GM10266 (cell line): ENCODE measurements at regions not wholly inside any gene's neighbourhood (a gene's known extent, or its start where the extent isn't known, plus 50 kb on each side); places are given as distances from the start of the nearest gene placed in this dataset.
"Not testable (repeated sequence)": the region's sequence is repeated elsewhere in the genome, so short reads cannot be mapped to it uniquely, and the experiment has no call there.

Experiments used
- DNase-seq: peaks from one replicate; pipeline ENCODE4 v3.0.0; 2012; ENCODE audit errors: extremely low spot score
- TF ChIP-seq, protein P1 (sequence below): IDR thresholded peaks from 2 replicates; pipeline ENCODE4 v1.5.1; 2012; ENCODE audit warnings: mild to moderate bottlenecking, low read depth; ENCODE audit not compliant: control insufficient read depth, insufficient read depth; ENCODE audit errors: missing control alignments

DNA sequence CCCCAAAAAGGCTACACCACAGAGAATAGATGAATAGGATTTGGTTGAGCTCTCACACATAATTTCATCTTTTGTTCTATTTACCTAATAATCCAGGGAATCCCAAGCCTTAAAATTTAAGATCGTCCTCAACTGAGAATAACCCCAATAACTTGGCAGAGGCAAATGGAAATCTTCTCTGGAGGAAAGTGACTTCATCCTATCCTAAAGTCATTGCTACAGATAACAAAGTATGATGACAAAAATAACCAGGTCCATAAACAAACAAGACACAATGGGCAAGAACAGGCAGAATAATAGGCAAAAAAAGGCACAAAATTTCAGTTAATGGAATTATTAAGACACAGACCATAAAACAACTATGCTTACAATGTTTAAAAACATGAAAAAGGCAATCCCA is 177.3 kb upstream of the STK26 start:
- TF ChIP-seq, protein P1, sequence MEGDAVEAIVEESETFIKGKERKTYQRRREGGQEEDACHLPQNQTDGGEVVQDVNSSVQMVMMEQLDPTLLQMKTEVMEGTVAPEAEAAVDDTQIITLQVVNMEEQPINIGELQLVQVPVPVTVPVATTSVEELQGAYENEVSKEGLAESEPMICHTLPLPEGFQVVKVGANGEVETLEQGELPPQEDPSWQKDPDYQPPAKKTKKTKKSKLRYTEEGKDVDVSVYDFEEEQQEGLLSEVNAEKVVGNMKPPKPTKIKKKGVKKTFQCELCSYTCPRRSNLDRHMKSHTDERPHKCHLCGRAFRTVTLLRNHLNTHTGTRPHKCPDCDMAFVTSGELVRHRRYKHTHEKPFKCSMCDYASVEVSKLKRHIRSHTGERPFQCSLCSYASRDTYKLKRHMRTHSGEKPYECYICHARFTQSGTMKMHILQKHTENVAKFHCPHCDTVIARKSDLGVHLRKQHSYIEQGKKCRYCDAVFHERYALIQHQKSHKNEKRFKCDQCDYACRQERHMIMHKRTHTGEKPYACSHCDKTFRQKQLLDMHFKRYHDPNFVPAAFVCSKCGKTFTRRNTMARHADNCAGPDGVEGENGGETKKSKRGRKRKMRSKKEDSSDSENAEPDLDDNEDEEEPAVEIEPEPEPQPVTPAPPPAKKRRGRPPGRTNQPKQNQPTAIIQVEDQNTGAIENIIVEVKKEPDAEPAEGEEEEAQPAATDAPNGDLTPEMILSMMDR, result no peak
- no peak for DNase-seq

DNA sequence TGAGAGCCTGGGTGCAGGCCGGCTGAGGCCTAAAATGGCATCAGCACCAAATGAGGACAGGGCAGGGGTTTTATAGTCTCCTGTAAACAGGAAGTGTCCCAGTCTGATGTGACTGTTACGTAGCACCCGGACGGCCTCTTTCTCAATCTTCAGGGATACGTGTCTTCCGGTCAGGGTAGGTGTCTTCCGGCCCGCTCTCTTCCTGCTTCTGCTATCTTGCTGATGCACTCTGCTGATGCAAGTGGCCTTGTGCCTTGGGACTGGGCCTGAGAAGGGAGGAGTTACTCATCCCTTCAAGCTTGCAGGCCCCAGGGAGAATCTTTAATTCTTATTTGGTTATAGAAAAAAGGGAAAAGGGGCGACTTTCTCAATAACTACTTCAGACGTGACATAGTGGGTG is 172.1 kb upstream of the STK26 start:
- DNase-seq, result not testable (repeated sequence)

GRCh38 chrX:131853440-131853839 is 169.7 kb upstream of the STK26 start:
- DNase-seq, result no peak
- TF ChIP-seq, protein P1, result no peak

- DNase-seq, result no peak
- TF ChIP-seq, protein P1, result no peak
These were observed 168.5 kb upstream of the STK26 start for GRCh38 chrX:131854581-131854980.

- no peak for DNase-seq
- TF ChIP-seq, protein P1, result no peak
These were observed 161.9 kb upstream of the STK26 start for GRCh38 chrX:131861088-131861787.

GRCh38 chrX:131862321-131862720 is 160.8 kb upstream of the STK26 start:
- no peak for DNase-seq
- TF ChIP-seq, protein P1, result no peak

DNA sequence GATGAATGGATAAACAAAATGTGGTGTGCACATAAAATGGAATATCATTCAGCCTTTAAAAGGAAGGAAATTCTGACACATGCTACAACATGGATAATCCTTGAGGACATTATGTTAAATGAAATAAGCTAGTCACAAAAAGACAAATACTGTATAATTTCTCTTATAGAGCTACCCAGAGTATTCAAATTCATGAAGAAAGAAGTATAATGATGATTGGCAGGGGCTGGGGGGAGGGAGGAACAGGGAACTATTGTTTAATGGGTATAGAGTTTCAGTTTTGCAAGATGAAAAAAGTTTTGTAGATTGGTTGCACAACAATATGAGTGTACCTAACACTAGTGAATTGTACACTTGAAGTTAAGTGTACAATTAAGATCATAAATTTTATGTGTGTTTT is 153.9 kb upstream of the STK26 start:
- TF ChIP-seq, protein P1, result no peak

GRCh38 chrX:131874300-131874699 is 148.8 kb upstream of the STK26 start:
- no peak for DNase-seq
- TF ChIP-seq, protein P1, result no peak

More for the DNA sequence above, 153.9 kb upstream of the STK26 start:
- DNase-seq, result no peak

GRCh38 chrX:131875827-131876226 is 147.3 kb upstream of the STK26 start:
- not testable (repeated sequence) for DNase-seq
